Testis (tissue), 2 donors: ENCODE measurements at regions not wholly inside any gene's neighbourhood (a gene's known extent, or its start where the extent isn't known, plus 50 kb on each side); places are given as distances from the start of the nearest gene placed in this dataset.

Experiments
- CTCF ChIP-seq, 3 experiments: fragments of 450-650 bp in 2 of 3; fragments of 200-600 bp in 1 of 3; sonication (generic) in 1 of 3; IDR thresholded peaks; one replicate each; pipeline ENCODE4 v1.5.1; 2016 to 2019; ENCODE audit warnings: antibody characterized with exemption in 3 of 3, mild to moderate bottlenecking in 2 of 3, moderate library complexity in 1 of 3
- POLR2A ChIP-seq: fragments of 450-650 bp; IDR thresholded peaks from one replicate; pipeline ENCODE4 v1.6.1; 2017; ENCODE audit warnings: antibody characterized with exemption, mild to moderate bottlenecking, moderate library complexity

- TF ChIP-seq CTCF (IDR thresholded peaks at IDR 0.05) (no peak), POLR2A (no peak)
Observed at GRCh38 chr22:49390954-49391353, 436.7 kb downstream of the BRD1 start.
